LNCaP clone FGC (cell line): ENCODE measurements at regions not wholly inside any gene's neighbourhood (a gene's known extent, or its start where the extent isn't known, plus 50 kb on each side); places are given as distances from the start of the nearest gene placed in this dataset.

Experiments used
- DNase-seq: peaks from one replicate; pipeline ENCODE4 v3.0.0-alpha.2; 2011; ENCODE audit warnings: low read depth
- H3K4me3 ChIP-seq: 2 replicates; pipeline ENCODE4 v1.5.1; 2011; ENCODE audit warnings: mild to moderate bottlenecking, low read depth, low read length, control low read depth
- TF ChIP-seq, protein P1 (sequence below): IDR thresholded peaks from 2 replicates; pipeline ENCODE4 v1.5.1; 2012; ENCODE audit warnings: mild to moderate bottlenecking; ENCODE audit not compliant: control insufficient read depth, insufficient read depth; ENCODE audit errors: extremely low read depth

DNA sequence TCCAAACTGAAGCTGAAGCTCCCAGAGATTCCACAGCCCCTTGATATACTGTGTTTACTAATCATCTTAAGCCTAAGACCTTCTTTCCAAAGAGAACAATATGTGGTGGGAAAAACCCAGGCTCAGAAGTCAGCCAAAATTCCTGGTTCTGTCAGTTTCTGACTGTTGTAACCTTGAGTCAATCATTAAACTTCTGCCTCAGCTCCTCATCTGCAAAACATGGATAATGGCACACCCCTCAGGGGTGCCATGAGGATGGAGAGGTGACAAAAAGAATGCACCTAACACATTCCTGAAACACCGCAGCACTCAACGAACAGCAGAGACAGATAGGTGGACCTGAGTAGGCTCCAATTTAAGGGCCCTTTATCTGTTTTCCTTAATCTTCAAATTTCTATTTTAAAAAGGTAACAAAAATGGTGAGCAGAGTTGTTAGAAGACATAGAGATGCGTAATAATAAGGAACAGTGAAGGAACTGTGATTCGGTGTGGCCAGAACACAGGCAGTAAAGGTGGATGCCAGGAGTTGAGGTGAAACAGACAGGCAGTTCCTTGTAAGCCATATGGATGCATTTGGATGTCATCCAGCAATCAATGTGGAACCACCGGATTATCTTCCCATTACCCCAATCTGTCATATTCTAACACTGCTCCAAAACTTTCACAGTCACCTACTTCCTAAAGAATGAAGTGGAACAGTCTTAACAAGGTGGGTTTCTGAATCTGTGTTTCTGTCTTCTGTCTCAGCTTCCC is 56.6 kb upstream of the DOCK9 start:
- no peak for DNase-seq
- TF ChIP-seq, protein P1, sequence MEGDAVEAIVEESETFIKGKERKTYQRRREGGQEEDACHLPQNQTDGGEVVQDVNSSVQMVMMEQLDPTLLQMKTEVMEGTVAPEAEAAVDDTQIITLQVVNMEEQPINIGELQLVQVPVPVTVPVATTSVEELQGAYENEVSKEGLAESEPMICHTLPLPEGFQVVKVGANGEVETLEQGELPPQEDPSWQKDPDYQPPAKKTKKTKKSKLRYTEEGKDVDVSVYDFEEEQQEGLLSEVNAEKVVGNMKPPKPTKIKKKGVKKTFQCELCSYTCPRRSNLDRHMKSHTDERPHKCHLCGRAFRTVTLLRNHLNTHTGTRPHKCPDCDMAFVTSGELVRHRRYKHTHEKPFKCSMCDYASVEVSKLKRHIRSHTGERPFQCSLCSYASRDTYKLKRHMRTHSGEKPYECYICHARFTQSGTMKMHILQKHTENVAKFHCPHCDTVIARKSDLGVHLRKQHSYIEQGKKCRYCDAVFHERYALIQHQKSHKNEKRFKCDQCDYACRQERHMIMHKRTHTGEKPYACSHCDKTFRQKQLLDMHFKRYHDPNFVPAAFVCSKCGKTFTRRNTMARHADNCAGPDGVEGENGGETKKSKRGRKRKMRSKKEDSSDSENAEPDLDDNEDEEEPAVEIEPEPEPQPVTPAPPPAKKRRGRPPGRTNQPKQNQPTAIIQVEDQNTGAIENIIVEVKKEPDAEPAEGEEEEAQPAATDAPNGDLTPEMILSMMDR: no peak
- no peak overlapping the region for H3K4me3 ChIP-seq

DNA sequence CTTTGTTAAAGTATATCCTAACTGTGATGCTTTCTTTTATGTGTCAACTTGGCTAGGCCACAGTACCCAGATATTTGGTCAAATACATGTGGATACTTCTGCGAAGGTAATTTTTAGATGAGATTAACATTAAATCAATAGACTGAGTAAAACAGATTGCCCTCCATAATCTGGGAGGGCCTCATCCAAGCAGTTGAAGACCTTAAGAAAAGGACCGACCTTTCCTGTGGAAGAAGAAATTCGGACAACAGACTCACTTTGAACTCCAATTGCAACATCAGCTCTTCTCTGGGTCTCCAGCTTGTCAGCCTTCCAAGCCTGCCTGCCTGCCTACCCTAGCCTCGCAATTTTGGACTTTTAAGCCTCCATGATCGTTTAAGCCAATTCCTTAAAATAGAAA is 57.9 kb upstream of the DOCK9 start:
- no peak overlapping the region for H3K4me3 ChIP-seq
- no peak for DNase-seq
- TF ChIP-seq, protein P1: no peak

DNA sequence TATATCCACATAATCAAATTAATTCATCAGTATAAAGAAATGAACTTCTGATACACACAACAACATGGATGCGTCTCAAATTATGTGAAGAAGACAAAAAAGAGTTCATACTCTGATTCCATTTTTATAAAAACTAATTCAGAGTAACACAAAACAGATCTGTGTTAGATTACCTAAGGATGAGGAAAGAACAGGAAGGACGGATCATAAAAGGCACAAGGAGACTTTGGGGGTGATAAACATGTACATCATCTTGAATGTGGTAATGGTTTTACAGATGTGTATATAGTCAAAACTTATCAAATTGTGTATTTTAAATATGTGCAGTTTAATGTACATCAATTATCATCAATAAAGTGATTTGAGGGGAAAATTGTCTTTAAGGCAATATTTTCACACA is 59.9 kb upstream of the DOCK9 start:
- TF ChIP-seq, protein P1: no peak
- DNase-seq: no peak

DNA sequence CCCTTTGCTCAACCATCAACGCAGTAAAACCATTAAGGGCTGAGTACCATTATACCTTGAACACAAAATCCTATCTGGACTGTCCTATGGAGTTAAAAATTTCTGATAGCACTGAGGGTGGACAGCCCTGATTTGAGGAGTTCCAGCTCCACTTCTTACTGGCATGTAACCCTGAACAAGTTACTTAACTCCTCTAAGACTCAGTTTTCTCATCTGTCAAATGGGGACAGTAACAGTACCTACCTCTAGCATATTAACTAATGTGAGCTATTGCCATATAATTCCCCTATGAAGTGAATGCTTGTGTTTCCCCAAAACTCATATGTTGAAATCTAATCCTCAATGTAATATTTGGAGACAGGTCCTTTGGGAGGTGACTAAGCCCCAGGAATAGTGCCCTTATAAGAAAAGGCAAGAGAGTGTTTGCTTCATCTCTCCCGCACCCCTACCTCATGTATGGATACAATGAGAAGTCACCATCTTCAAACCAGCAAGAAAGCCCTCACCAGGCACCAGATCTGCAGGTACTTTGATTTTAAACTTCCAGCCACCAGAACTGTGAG is 61.9 kb upstream of the DOCK9 start:
- TF ChIP-seq, protein P1: no peak
- no peak for DNase-seq
- H3K4me3 ChIP-seq: no peak overlapping the region

More for the DNA sequence above, 59.9 kb upstream of the DOCK9 start:
- H3K4me3 ChIP-seq: no peak overlapping the region

DNA sequence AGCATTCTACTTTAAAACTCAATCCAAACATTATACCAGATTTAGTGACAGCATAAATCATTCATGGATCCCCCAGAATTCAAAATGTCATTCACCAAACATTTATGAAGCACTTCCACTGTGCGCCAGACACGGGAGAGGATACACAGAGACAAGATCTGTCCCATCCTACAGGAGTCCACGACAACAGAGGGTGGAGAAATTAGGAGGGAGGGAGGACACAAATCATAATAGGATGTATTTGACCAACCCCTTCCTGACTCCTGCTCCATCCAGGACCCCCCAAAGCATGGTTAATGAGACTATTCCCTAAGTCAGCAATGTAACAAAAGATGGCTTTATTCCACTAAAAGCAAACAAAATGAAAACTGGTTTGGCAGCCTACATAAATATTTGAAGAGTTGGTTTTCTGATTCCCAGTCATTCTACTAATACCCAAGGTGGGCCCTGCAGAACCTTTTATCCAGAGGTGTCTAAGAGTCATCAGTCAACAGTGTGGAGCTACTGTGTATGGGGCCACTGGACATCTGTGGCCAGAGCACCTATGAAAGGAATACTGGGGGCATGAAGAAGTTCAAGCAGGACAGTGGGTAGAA is 62.8 kb upstream of the DOCK9 start:
- no peak for DNase-seq
- H3K4me3 ChIP-seq: no peak overlapping the region
- TF ChIP-seq, protein P1: no peak

DNA sequence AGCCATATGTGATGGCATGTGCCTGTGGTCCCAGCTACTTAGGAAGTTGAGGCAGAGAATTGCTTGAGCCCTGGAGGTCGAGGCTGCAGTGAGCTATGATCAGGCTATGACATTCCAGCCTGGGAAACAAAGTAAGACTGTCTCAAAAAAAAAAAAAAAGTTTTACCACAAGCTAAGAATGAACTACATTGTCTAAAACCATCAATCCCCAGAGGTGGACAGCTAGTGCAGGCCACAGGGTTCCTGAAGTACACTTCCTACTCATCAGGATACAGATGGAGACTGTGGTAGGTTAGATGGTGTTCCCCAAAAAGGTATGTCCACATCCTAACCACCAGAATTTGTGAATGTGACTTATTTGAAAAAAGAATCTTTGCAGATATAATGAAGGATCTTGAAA is 63.5 kb upstream of the DOCK9 start:
- no peak for DNase-seq
- TF ChIP-seq, protein P1: no peak
- H3K4me3 ChIP-seq: no peak overlapping the region

GRCh38 chr13:99041788-99042187 is 63.9 kb upstream of the DOCK9 start:
- TF ChIP-seq, protein P1: no peak
- no peak for DNase-seq
- H3K4me3 ChIP-seq: no peak overlapping the region
